Testis (tissue), 2 donors: ENCODE measurements at regions not wholly inside any gene's neighbourhood (a gene's known extent, or its start where the extent isn't known, plus 50 kb on each side); places are given as distances from the start of the nearest gene placed in this dataset.

Source experiments
- POLR2A ChIP-seq: fragments of 450-650 bp; IDR thresholded peaks from one replicate; pipeline ENCODE4 v1.6.1; 2017; ENCODE audit warnings: antibody characterized with exemption, mild to moderate bottlenecking, moderate library complexity
- TF ChIP-seq, protein P1 (sequence below), 3 experiments: fragments of 450-650 bp in 2 of 3; fragments of 200-600 bp in 1 of 3; sonication (generic) in 1 of 3; IDR thresholded peaks; one replicate each; pipeline ENCODE4 v1.5.1; 2016 to 2019; ENCODE audit warnings: antibody characterized with exemption in 3 of 3, mild to moderate bottlenecking in 2 of 3, moderate library complexity in 1 of 3

DNA sequence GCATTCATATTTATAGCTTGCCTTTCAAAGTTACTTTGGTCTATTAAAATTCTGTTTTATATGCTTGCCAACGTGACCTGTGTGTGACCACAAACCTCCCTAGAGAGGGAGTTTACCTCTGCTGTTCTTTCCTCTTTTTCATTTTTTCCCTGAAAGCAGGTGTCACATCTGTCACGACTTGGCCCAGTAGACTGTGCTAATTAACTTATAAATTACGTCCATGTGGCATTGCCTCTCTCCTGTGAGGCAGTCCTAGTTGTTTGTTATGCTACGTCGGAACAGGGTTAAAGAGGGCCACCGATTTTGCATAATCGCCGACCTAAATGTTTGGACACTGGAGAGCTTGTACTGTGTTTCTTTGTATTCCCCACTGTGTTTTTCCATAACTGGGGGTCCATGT, 343.9 kb upstream of the FLRT2 start:
- TF ChIP-seq, protein P1, sequence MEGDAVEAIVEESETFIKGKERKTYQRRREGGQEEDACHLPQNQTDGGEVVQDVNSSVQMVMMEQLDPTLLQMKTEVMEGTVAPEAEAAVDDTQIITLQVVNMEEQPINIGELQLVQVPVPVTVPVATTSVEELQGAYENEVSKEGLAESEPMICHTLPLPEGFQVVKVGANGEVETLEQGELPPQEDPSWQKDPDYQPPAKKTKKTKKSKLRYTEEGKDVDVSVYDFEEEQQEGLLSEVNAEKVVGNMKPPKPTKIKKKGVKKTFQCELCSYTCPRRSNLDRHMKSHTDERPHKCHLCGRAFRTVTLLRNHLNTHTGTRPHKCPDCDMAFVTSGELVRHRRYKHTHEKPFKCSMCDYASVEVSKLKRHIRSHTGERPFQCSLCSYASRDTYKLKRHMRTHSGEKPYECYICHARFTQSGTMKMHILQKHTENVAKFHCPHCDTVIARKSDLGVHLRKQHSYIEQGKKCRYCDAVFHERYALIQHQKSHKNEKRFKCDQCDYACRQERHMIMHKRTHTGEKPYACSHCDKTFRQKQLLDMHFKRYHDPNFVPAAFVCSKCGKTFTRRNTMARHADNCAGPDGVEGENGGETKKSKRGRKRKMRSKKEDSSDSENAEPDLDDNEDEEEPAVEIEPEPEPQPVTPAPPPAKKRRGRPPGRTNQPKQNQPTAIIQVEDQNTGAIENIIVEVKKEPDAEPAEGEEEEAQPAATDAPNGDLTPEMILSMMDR (IDR thresholded peaks at IDR 0.05) = no peak
- TF ChIP-seq POLR2A = no peak
